ENCODE measurements at regions not wholly inside any gene's neighbourhood (a gene's known extent, or its start where the extent isn't known, plus 50 kb on each side); places are given as distances from the start of the nearest gene placed in this dataset.

- TF ChIP-seq CBX3 (IDR thresholded peaks at IDR 0.05; ENCODE audit: low read depth): no peak
- TF ChIP-seq EZH2phosphoT487 (IDR thresholded peaks at IDR 0.05; ENCODE audit: borderline replicate concordance): no peak
Observed at GRCh38 chr16:86357950-86358349, 152.4 kb upstream of the FOXF1 start.
